Stomach smooth muscle (tissue), 2 donors: ENCODE measurements at regions not wholly inside any gene's neighbourhood (a gene's known extent, or its start where the extent isn't known, plus 50 kb on each side); places are given as distances from the start of the nearest gene placed in this dataset.

Experiments used
- H3K27ac ChIP-seq: one replicate; pipeline ENCODE4 v1.7.0; 2013; ENCODE audit warnings: mild to moderate bottlenecking, low read length, inconsistent platforms
- H3K27me3 ChIP-seq, 2 donors: one replicate each; pipeline ENCODE4 v1.7.0; 2013; ENCODE audit warnings: low read length in 2 of 2; ENCODE audit not compliant: insufficient read depth in 2 of 2, control insufficient read depth in 1 of 2
- H3K36me3 ChIP-seq, 2 donors: one replicate each; pipeline ENCODE4 v1.7.0; 2013; ENCODE audit warnings: low read length in 2 of 2; ENCODE audit not compliant: control insufficient read depth in 2 of 2, insufficient read depth in 2 of 2
- H3K4me1 ChIP-seq: one replicate; pipeline ENCODE4 v1.7.0; 2013; ENCODE audit warnings: low read length; ENCODE audit not compliant: control insufficient read depth, insufficient read depth
- H3K4me3 ChIP-seq, 2 donors: one replicate each; pipeline ENCODE4 v1.7.0; 2013; ENCODE audit warnings: low read length in 2 of 2
- H3K9ac ChIP-seq, 2 donors: one replicate each; pipeline ENCODE4 v1.7.0; 2013; ENCODE audit warnings: low read length in 2 of 2, mild to moderate bottlenecking in 1 of 2
- H3K9me3 ChIP-seq, 2 donors: one replicate each; pipeline ENCODE4 v1.7.0; 2013; ENCODE audit warnings: low read length in 2 of 2; ENCODE audit not compliant: control insufficient read depth in 2 of 2
- donor health status: healthy.
- donor health status: Pancreatic carcinoma.

DNA sequence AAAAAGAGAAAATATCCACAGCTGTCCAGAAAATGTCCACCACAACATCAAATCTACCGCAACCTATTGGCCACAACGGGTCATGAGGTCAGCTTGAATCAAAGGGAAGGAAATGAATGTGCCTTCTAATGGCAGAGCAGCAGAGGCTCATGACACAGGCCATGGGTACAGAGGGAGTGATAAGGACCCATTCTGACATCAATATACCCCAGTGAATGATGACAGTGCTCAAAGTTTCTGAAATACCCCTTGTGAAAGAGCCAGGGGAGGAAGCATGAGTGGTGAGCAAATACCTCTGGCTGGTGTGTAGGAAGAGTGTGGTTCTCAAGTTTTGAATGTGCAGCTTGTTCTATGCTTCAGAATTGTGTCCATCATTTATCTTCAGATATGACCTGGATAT, 348.2 kb downstream of the IRX1 start:
- Histone ChIP-seq H3K9me3 (no peaks in the 10 kb centered on the region), H3K27ac (no peak overlapping the region), H3K4me1 (no peaks in the 10 kb centered on the region), H3K36me3 (no peaks in the 10 kb centered on the region), H3K4me3 (no peak overlapping the region), H3K9ac (no peak overlapping the region), H3K27me3 (no peaks in the 10 kb centered on the region)

DNA sequence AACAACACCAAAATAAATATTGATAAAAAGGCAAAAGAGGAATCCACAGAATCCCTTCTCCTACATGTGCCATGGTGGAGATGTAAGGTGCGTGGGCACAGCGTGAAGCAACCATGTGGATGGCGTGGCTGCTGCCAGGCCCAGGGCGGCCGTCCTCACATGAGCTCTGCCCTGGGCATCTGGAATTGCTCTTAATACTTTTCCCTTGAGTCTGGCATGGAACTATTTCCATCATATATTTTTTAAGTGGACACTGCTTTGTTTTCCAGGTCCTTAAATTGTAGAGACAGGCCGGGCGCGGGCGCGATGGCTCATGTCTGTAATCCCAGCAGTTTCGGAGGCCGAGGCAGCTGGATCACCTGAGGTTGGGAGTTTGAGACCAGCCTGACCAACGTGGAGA, 349.3 kb downstream of the IRX1 start:
- H3K4me1 ChIP-seq = no peaks in the 10 kb centered on the region
- H3K9ac ChIP-seq = no peak overlapping the region
- no peak overlapping the region for H3K27ac ChIP-seq
- H3K36me3 ChIP-seq = no peaks in the 10 kb centered on the region
- H3K9me3 ChIP-seq = no peaks in the 10 kb centered on the region
- H3K4me3 ChIP-seq = no peak overlapping the region
- no peaks in the 10 kb centered on the region for H3K27me3 ChIP-seq

DNA sequence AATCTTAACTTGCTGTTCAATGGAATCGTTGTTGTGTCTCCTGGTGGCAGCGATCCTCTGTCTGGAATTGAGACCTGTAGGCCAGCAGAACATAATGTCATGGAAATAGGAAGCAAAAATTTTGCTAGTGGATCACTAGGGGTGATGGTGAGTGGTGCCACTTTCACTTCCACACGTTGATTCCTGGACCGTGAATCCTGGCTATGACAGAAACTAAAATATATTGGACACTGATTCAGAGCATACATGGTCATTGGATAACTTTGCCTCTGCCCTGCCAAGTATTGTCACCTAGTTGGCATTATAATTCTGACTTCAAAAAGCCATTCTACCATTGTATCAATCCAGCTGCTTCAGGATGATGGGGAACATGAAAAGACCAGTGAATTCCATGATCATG, 353.2 kb downstream of the IRX1 start:
- no peaks in the 10 kb centered on the region for H3K36me3 ChIP-seq
- H3K9me3 ChIP-seq = no peaks in the 10 kb centered on the region
- H3K27ac ChIP-seq = no peak overlapping the region
- no peaks in the 10 kb centered on the region for H3K4me1 ChIP-seq
- H3K9ac ChIP-seq = no peak overlapping the region
- no peaks in the 10 kb centered on the region for H3K27me3 ChIP-seq
- no peak overlapping the region for H3K4me3 ChIP-seq

DNA sequence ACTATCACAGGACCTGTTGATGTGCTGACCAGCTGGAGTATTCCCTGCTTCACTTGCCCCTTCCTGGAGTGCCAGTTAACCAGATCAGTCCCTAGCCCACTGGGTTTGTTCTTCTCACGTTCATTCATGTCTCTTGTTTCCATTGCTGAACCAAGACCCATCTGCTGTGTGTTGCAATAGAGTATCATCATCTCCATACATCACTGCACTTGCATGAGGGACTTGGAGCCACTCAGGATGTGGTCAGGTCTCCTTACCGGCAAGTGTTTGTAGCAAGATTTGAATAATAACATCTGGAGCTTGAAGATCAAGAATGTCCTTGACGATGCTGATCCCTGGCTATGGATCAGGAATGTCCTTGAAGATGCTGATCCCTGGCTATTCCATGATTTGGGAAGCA, 358.6 kb downstream of the IRX1 start:
- H3K9me3 ChIP-seq = no peaks in the 10 kb centered on the region

DNA sequence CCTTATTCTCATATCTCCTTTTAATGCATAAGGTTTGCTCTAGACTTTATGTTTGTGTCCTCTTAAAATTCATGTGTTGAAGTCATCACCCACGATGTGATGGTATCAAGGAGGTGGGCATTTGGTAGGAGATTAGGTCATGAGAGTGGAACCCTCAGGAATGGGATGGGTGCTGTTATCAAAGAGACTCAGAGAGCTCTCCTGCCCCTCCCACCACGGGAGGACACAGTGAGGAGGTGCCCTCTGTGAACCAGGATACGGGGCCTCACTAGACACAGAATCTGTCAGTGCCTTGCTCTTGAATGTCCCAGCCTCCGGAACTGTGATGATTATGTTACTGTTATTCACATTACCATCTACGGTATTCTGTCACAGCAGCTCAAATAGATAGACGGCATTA, 359.0 kb downstream of the IRX1 start:
- Histone ChIP-seq H3K4me1 (no peaks in the 10 kb centered on the region), H3K27me3 (no peaks in the 10 kb centered on the region), H3K9ac (no peak overlapping the region), H3K9me3 (no peaks in the 10 kb centered on the region), H3K36me3 (no peaks in the 10 kb centered on the region), H3K27ac (no peak overlapping the region), H3K4me3 (no peak overlapping the region)

More for the DNA sequence above, 358.6 kb downstream of the IRX1 start:
- H3K4me3 ChIP-seq = no peak overlapping the region
- H3K27ac ChIP-seq = no peak overlapping the region
- H3K9ac ChIP-seq = no peak overlapping the region
- H3K4me1 ChIP-seq = no peaks in the 10 kb centered on the region
- no peaks in the 10 kb centered on the region for H3K36me3 ChIP-seq
- H3K27me3 ChIP-seq = no peaks in the 10 kb centered on the region

DNA sequence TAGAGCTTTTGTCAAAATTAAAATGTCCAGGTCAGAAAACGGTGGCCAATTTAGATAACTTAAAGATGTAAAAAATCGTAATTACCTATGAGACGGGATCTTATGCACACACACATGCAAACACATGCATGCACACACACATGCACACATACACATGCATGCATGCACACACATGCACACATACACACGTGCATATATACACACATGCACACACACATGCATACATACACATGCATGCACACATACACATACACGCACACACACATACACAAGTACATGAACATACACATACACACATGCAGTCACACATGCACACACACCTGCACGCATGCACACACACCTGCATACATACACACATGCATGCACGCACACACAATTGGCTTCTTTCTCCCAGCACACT, 362.0 kb downstream of the IRX1 start:
- no peak overlapping the region for H3K27ac ChIP-seq
- no peaks in the 10 kb centered on the region for H3K27me3 ChIP-seq
- H3K36me3 ChIP-seq = no peaks in the 10 kb centered on the region
- no peak overlapping the region for H3K4me3 ChIP-seq
- no peaks in the 10 kb centered on the region for H3K9me3 ChIP-seq
- no peak overlapping the region for H3K9ac ChIP-seq
- no peaks in the 10 kb centered on the region for H3K4me1 ChIP-seq

DNA sequence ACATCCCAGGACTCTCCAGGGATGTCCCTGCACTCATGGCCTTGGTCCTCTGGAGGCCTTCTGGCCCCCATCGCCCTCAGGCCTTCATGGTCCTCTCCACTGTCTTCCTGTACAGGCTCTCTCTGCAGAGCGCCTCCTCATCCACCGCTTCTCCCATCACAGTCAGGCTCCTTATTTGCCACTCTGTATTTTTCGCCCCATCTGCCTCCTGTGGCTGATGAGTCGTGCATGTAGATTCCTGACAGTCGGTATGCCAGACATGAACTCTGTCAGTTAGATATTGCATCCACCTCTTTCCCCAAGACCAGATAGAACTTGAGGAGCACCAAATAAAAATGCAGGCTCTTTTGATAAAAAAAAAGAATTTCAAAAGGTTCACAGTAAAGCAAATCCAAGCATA, 362.8 kb downstream of the IRX1 start:
- Histone ChIP-seq H3K4me1 (no peaks in the 10 kb centered on the region), H3K27ac (no peak overlapping the region), H3K9me3 (no peaks in the 10 kb centered on the region), H3K9ac (no peak overlapping the region), H3K27me3 (no peaks in the 10 kb centered on the region), H3K36me3 (no peaks in the 10 kb centered on the region), H3K4me3 (no peak overlapping the region)

DNA sequence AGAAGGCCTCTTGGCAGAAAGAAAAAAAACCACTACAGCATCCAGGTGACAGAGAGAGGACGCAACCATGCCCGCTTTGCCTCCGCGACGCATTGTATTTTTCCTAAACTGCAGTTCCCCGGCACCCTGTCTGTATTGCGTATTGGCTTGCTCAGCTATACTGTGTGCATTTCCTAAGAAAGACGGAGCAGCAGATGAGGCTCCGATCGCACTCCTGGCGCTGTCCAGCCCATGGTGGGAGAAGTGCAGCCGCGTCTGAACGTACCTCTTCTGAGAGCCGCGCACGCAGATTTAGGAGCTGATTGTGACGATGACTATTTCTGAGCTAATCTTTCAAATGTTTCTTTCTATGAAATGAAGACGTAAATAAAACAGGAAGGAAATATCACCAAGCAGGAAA, 366.5 kb downstream of the IRX1 start:
- Histone ChIP-seq H3K4me1 (no peaks in the 10 kb centered on the region), H3K27me3 (no peaks in the 10 kb centered on the region), H3K4me3 (no peak overlapping the region), H3K36me3 (no peaks in the 10 kb centered on the region), H3K9me3 (no peaks in the 10 kb centered on the region), H3K27ac (no peak overlapping the region), H3K9ac (no peak overlapping the region)

DNA sequence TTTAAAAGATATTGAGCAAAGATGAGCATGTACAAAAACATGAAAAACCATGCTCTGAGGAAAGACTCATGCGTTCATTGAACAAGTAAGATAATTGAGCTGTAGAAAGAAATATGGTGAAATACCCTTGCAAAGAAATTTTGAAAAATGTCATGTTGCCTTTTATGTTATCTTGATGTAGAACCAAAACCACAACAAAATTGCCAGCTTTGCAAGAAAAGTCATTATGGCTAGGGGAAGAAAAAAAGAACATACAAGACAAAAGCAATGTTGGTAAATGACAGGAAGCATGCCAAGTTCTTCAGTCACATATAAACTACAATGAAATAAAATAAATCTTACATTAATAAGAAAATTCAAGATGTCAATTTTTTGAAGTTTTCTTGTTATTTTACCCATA, 368.0 kb downstream of the IRX1 start:
- no peak overlapping the region for H3K4me3 ChIP-seq
- H3K27me3 ChIP-seq = no peaks in the 10 kb centered on the region
- no peaks in the 10 kb centered on the region for H3K9me3 ChIP-seq
- no peaks in the 10 kb centered on the region for H3K36me3 ChIP-seq
- H3K27ac ChIP-seq = no peak overlapping the region
- no peaks in the 10 kb centered on the region for H3K4me1 ChIP-seq
- no peak overlapping the region for H3K9ac ChIP-seq

DNA sequence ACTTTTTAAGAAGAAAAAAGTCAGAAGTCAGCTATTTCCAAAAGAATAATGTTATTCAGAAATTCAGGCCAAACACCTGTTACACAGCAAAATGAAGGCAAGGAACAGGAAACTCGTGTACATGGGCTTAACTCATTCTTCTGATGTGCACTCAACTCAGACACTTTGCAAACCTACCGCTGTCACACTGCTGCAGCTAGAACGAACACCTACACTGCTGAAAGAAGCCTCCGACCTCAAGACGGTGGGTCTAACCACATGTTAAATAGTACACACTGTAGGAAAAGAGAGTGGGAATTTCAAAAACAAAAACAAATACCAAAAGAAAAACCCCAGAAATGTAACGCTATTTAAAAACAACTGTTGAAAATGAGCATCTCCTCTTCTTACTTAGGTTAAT, 384.5 kb downstream of the IRX1 start:
- Histone ChIP-seq H3K27me3 (no peaks in the 10 kb centered on the region), H3K27ac (no peak overlapping the region), H3K4me1 (no peaks in the 10 kb centered on the region), H3K4me3 (no peak overlapping the region), H3K36me3 (no peaks in the 10 kb centered on the region), H3K9ac (no peak overlapping the region), H3K9me3 (peaks cover 0 to 3% of the 10 kb centered on the region in 2 donors)

DNA sequence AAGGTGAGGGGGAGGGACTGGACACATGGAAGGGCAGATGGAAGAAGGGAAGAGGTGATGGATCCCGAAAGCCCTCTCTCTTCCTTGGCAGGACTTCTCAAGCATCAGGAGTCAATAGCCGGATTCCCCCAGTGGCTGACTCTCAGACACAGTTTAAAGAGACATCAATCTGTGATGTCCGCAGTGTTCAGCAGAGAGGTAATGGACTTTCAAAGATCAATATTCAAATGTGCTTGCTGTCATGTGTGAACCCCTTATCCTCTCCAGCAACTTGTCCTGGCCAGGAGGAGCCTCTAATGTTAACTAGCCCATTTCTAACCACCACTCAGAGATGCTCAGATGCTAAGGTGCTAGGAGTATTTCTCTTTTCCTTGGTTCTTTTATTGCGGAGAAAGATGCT, 392.2 kb downstream of the IRX1 start:
- H3K9ac ChIP-seq = no peak overlapping the region
- H3K27me3 ChIP-seq = no peaks in the 10 kb centered on the region
- H3K4me3 ChIP-seq = no peak overlapping the region
- peaks cover 5 to 6% of the 10 kb centered on the region in 2 donors for H3K9me3 ChIP-seq
- H3K4me1 ChIP-seq = no peaks in the 10 kb centered on the region
- no peak overlapping the region for H3K27ac ChIP-seq
- no peaks in the 10 kb centered on the region for H3K36me3 ChIP-seq
